ENCODE measurements at regions not wholly inside any gene's neighbourhood (a gene's known extent, or its start where the extent isn't known, plus 50 kb on each side); places are given as distances from the start of the nearest gene placed in this dataset.

GRCh38 chr1:34655875-34656240 is 99.0 kb upstream of the GJB5 start:
- TF ChIP-seq CTCF (IDR thresholded peaks at IDR 0.05), result no peak
- Mint-ChIP-seq H3K4me3 (ENCODE audit: unreplicated experiment) (no peak overlapping the region), H3K9me3 (ENCODE audit: low read depth) (no peaks in the 10 kb centered on the region), H3K27ac (ENCODE audit: unreplicated experiment) (no peak overlapping the region), H3K27me3 (ENCODE audit: low read depth) (peaks cover 15% of the 10 kb centered on the region), H3K4me1 (ENCODE audit: low read depth) (no peaks in the 10 kb centered on the region), H3K36me3 (ENCODE audit: low read depth) (no peaks in the 10 kb centered on the region)
- no peak for DNase-seq (ENCODE audit: low spot score)

- Mint-ChIP-seq H3K36me3 (ENCODE audit: low read depth) (no peaks in the 10 kb centered on the region), H3K27ac (ENCODE audit: unreplicated experiment) (no peak overlapping the region), H3K27me3 (ENCODE audit: low read depth) (peaks cover 20% of the 10 kb centered on the region), H3K9me3 (ENCODE audit: low read depth) (no peaks in the 10 kb centered on the region), H3K4me3 (ENCODE audit: unreplicated experiment) (no peak overlapping the region), H3K4me1 (ENCODE audit: low read depth) (no peaks in the 10 kb centered on the region)
- no peak for TF ChIP-seq CTCF (IDR thresholded peaks at IDR 0.05)
- no peak for DNase-seq (ENCODE audit: low spot score)
Measured at GRCh38 chr1:34656299-34656698, 98.5 kb upstream of the GJB5 start.

- H3K4me3 Mint-ChIP-seq (ENCODE audit: unreplicated experiment), result no peak overlapping the region
- TF ChIP-seq CTCF (IDR thresholded peaks at IDR 0.05), result no peak
- H3K9me3 Mint-ChIP-seq (ENCODE audit: low read depth), result no peaks in the 10 kb centered on the region
- H3K27ac Mint-ChIP-seq (ENCODE audit: unreplicated experiment), result no peak overlapping the region
- DNase-seq (ENCODE audit: low spot score), result no peak
- H3K4me1 Mint-ChIP-seq (ENCODE audit: low read depth), result no peaks in the 10 kb centered on the region
- H3K36me3 Mint-ChIP-seq (ENCODE audit: low read depth), result no peaks in the 10 kb centered on the region
- peaks cover 20% of the 10 kb centered on the region for H3K27me3 Mint-ChIP-seq (ENCODE audit: low read depth)
Measured at GRCh38 chr1:34656731-34657130, 98.1 kb upstream of the GJB5 start.

GRCh38 chr1:34657266-34657665 is 97.6 kb upstream of the GJB5 start:
- Mint-ChIP-seq H3K36me3 (ENCODE audit: low read depth) (no peaks in the 10 kb centered on the region), H3K4me1 (ENCODE audit: low read depth) (no peaks in the 10 kb centered on the region), H3K9me3 (ENCODE audit: low read depth) (no peaks in the 10 kb centered on the region), H3K27me3 (ENCODE audit: low read depth) (peaks cover 20% of the 10 kb centered on the region), H3K4me3 (ENCODE audit: unreplicated experiment) (no peak overlapping the region), H3K27ac (ENCODE audit: unreplicated experiment) (no peak overlapping the region)
- no peak for TF ChIP-seq CTCF (IDR thresholded peaks at IDR 0.05)
- no peak for DNase-seq (ENCODE audit: low spot score)

GRCh38 chr1:34657849-34658248 is 97.0 kb upstream of the GJB5 start:
- Mint-ChIP-seq H3K27ac (ENCODE audit: unreplicated experiment) (no peak overlapping the region), H3K4me1 (ENCODE audit: low read depth) (no peaks in the 10 kb centered on the region)

More at GRCh38 chr1:34657849-34658248, 97.0 kb upstream of the GJB5 start:
- H3K4me3 Mint-ChIP-seq (ENCODE audit: unreplicated experiment), result no peak overlapping the region
- no peak for DNase-seq (ENCODE audit: low spot score)
- peaks cover 20% of the 10 kb centered on the region for H3K27me3 Mint-ChIP-seq (ENCODE audit: low read depth)
- H3K36me3 Mint-ChIP-seq (ENCODE audit: low read depth), result no peaks in the 10 kb centered on the region
- no peaks in the 10 kb centered on the region for H3K9me3 Mint-ChIP-seq (ENCODE audit: low read depth)
- TF ChIP-seq CTCF (IDR thresholded peaks at IDR 0.05), result no peak
